ENCODE measurements at regions not wholly inside any gene's neighbourhood (a gene's known extent, or its start where the extent isn't known, plus 50 kb on each side); places are given as distances from the start of the nearest gene placed in this dataset.
"Not testable (repeated sequence)": the region's sequence is repeated elsewhere in the genome, so short reads cannot be mapped to it uniquely, and the experiment has no call there.

GRCh38 chr17:34474706-34475105 is 104.7 kb upstream of the TMEM132E start:
- no peak for FAIRE-seq
- Histone ChIP-seq H3K9ac (ENCODE audit: low read length in 3 of 3) (no peak overlapping the region), H3K4me1 (ENCODE audit: control insufficient read depth in 2 of 3, insufficient read depth in 2 of 3, low read depth in 1 of 3, low read length in 3 of 3) (no peaks in the 10 kb centered on the region), H3K36me3 (ENCODE audit: control insufficient read depth in 2 of 3, insufficient read depth in 3 of 3, low read length in 3 of 3) (no peaks in the 10 kb centered on the region), H3K9me3 (ENCODE audit: control insufficient read depth in 2 of 3, insufficient read depth in 1 of 3, low read length in 3 of 3) (no peaks in the 10 kb centered on the region), H3K27me3 (ENCODE audit: control insufficient read depth, insufficient read depth, low read length) (no peaks in the 10 kb centered on the region), H3K27ac (ENCODE audit: low read depth in 2 of 2, low read length in 2 of 2) (no peak overlapping the region), H3K4me3 (ENCODE audit: low read length in 3 of 3) (no peak overlapping the region)
- intact Hi-C loops (cut with DNase I) = no loop called here
- DNase-seq = peak in 1 of 5 donors; percentile 1
- no peak for TF ChIP-seq CTCF (IDR thresholded peaks at IDR 0.05; ENCODE audit: borderline replicate concordance, extremely low read depth, insufficient read depth)

GRCh38 chr17:34472363-34472762 is 107.0 kb upstream of the TMEM132E start:
- intact Hi-C loops (cut with DNase I) = no loop called here
- Histone ChIP-seq H3K4me1 (ENCODE audit: control insufficient read depth in 2 of 3, insufficient read depth in 2 of 3, low read depth in 1 of 3, low read length in 3 of 3) (no peaks in the 10 kb centered on the region), H3K36me3 (ENCODE audit: control insufficient read depth in 2 of 3, insufficient read depth in 3 of 3, low read length in 3 of 3) (no peaks in the 10 kb centered on the region), H3K9ac (ENCODE audit: low read length in 3 of 3) (no peak overlapping the region), H3K27me3 (ENCODE audit: control insufficient read depth, insufficient read depth, low read length) (no peaks in the 10 kb centered on the region), H3K27ac (ENCODE audit: low read depth in 2 of 2, low read length in 2 of 2) (no peak overlapping the region), H3K9me3 (ENCODE audit: control insufficient read depth in 2 of 3, insufficient read depth in 1 of 3, low read length in 3 of 3) (no peaks in the 10 kb centered on the region), H3K4me3 (ENCODE audit: low read length in 3 of 3) (no peak overlapping the region)
- DNase-seq (no peak), FAIRE-seq (no peak)
- TF ChIP-seq CTCF (IDR thresholded peaks at IDR 0.05; ENCODE audit: borderline replicate concordance, extremely low read depth, insufficient read depth) = no peak

GRCh38 chr17:34471278-34471677 is 108.1 kb upstream of the TMEM132E start:
- H3K4me3 ChIP-seq (ENCODE audit: low read length in 3 of 3); DNase-seq; H3K9ac ChIP-seq (ENCODE audit: low read length in 3 of 3); FAIRE-seq; H3K4me1 ChIP-seq (ENCODE audit: control insufficient read depth in 2 of 3, insufficient read depth in 2 of 3, low read depth in 1 of 3, low read length in 3 of 3); H3K27me3 ChIP-seq (ENCODE audit: control insufficient read depth, insufficient read depth, low read length); H3K9me3 ChIP-seq (ENCODE audit: control insufficient read depth in 2 of 3, insufficient read depth in 1 of 3, low read length in 3 of 3); intact Hi-C loops (cut with DNase I); H3K36me3 ChIP-seq (ENCODE audit: control insufficient read depth in 2 of 3, insufficient read depth in 3 of 3, low read length in 3 of 3); H3K27ac ChIP-seq (ENCODE audit: low read depth in 2 of 2, low read length in 2 of 2): not testable (repeated sequence)

GRCh38 chr17:34465789-34466188 is 102.8 kb upstream of the CCL1 start:
- H3K27me3 ChIP-seq (ENCODE audit: control insufficient read depth, insufficient read depth, low read length) = no peaks in the 10 kb centered on the region
- no peak overlapping the region for H3K9ac ChIP-seq (ENCODE audit: low read length in 3 of 3)
- H3K27ac ChIP-seq (ENCODE audit: low read depth in 2 of 2, low read length in 2 of 2) = no peak overlapping the region
- no peaks in the 10 kb centered on the region for H3K4me1 ChIP-seq (ENCODE audit: control insufficient read depth in 2 of 3, insufficient read depth in 2 of 3, low read depth in 1 of 3, low read length in 3 of 3)
- no peak for TF ChIP-seq CTCF (IDR thresholded peaks at IDR 0.05; ENCODE audit: borderline replicate concordance, extremely low read depth, insufficient read depth)
- intact Hi-C loops (cut with DNase I) = no loop called here
- no peak overlapping the region for H3K4me3 ChIP-seq (ENCODE audit: low read length in 3 of 3)
- DNase-seq = no peak
- FAIRE-seq = no peak
- no peaks in the 10 kb centered on the region for H3K9me3 ChIP-seq (ENCODE audit: control insufficient read depth in 2 of 3, insufficient read depth in 1 of 3, low read length in 3 of 3)
- H3K36me3 ChIP-seq (ENCODE audit: control insufficient read depth in 2 of 3, insufficient read depth in 3 of 3, low read length in 3 of 3) = no peaks in the 10 kb centered on the region
